Hindlimb muscle (tissue), 1 donor: ENCODE measurements at regions not wholly inside any gene's neighbourhood (a gene's known extent, or its start where the extent isn't known, plus 50 kb on each side); places are given as distances from the start of the nearest gene placed in this dataset.
"Not testable (repeated sequence)": the region's sequence is repeated elsewhere in the genome, so short reads cannot be mapped to it uniquely, and the experiment has no call there.

Source experiments
- DNase-seq: peaks from one replicate; pipeline ENCODE4 v3.0.0-alpha.2; 2013

- DNase-seq, result not testable (repeated sequence)
Measured at GRCh38 chr6:134386482-134386881, 68.6 kb upstream of the SGK1 start.

- DNase-seq, result no peak
Measured at GRCh38 chr6:134381959-134382358, 64.0 kb upstream of the SGK1 start.

GRCh38 chr6:134379599-134379998, 61.7 kb upstream of the SGK1 start:
- no peak for DNase-seq

GRCh38 chr6:134379076-134379475, 61.2 kb upstream of the SGK1 start:
- no peak for DNase-seq

- no peak for DNase-seq
Measured at GRCh38 chr6:134378426-134378825, 60.5 kb upstream of the SGK1 start.

GRCh38 chr6:134376785-134377184, 58.9 kb upstream of the SGK1 start:
- DNase-seq, result no peak

- DNase-seq, result no peak
Measured at GRCh38 chr6:134375220-134375580, 57.3 kb upstream of the SGK1 start.

- DNase-seq, result no peak
Measured at GRCh38 chr6:134374491-134375219, 56.7 kb upstream of the SGK1 start.

- no peak for DNase-seq
Measured at GRCh38 chr6:134373993-134374392, 56.1 kb upstream of the SGK1 start.

GRCh38 chr6:134373282-134373922, 55.5 kb upstream of the SGK1 start:
- no peak for DNase-seq

- no peak for DNase-seq
Measured at GRCh38 chr6:134372603-134373281, 54.8 kb upstream of the SGK1 start.

- DNase-seq, result no peak
Measured at GRCh38 chr6:134368670-134369069, 50.8 kb upstream of the SGK1 start.
